ENCODE measurements at regions not wholly inside any gene's neighbourhood (a gene's known extent, or its start where the extent isn't known, plus 50 kb on each side); places are given as distances from the start of the nearest gene placed in this dataset.
"Not testable (repeated sequence)": the region's sequence is repeated elsewhere in the genome, so short reads cannot be mapped to it uniquely, and the experiment has no call there.

DNA sequence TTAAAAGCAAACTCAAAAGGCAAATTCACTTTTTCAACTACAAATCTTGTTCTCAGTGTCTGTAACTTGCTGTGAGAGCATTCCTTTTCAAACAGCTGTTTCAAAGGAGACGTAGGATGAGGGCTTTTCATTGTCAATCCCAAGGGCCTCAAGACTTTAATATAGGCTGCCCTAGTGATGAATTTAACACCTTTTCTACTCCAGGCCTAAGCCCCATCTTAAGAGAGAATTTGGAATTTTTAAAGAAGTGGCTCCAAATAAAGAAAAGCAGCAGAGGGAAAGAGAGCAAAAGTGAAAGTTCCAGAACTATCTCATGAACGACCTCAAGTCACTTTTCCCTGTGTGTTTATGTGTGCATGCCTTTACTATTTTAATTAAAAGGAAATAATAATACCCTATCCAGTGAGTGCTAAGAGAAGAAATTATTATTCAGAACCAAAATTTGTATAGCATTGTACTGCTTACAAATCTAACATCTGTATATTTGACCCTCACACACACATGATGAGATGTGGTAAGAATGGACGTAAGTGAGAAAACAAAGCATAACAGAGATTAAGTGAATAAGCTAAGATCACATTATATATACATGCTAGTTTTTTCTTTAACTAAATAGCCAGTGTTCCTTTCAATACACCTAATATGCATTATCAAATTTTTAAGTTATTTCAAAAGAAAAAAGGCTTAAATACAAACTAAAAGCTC is 196.4 kb downstream of the VGLL3 start:
- no peak for DNase-seq (ENCODE audit: low spot score)

GRCh38 chr3:86793786-86794185 is 197.2 kb downstream of the VGLL3 start:
- peak; percentile 77 for DNase-seq (ENCODE audit: low spot score)

- DNase-seq (ENCODE audit: low spot score), result no peak
These were observed 198.6 kb downstream of the VGLL3 start for GRCh38 chr3:86792316-86792715.

GRCh38 chr3:86790884-86791549 is 199.9 kb downstream of the VGLL3 start:
- no peak for DNase-seq (ENCODE audit: low spot score)

DNA sequence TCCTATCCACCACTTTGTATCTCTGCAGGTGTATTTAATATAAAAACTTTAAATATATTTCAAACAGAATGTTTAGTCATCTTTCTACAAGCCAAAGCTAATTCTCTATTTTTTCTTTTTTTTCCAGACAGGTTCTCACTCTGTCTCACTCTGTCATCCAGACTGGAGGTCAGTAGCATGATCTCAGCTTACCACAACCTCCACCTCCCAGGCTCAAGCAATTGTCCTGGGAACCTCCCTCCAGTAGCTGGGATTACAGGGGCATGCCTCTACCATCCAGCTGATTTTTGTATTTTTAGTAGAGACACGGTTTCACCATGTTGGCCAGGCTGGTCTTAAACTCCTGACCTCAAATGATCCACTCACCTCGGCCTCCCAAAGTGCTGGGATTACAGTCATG is 202.6 kb downstream of the VGLL3 start:
- DNase-seq (ENCODE audit: low spot score), result no peak

GRCh38 chr3:86787091-86787490 is 203.9 kb downstream of the VGLL3 start:
- peak; percentile 9 for DNase-seq (ENCODE audit: low spot score)

- DNase-seq (ENCODE audit: low spot score), result peak; percentile 38
These were observed 205.6 kb downstream of the VGLL3 start for GRCh38 chr3:86785386-86785785.

- no peak for DNase-seq (ENCODE audit: low spot score)
These were observed 208.1 kb downstream of the VGLL3 start for GRCh38 chr3:86782866-86783265.

DNA sequence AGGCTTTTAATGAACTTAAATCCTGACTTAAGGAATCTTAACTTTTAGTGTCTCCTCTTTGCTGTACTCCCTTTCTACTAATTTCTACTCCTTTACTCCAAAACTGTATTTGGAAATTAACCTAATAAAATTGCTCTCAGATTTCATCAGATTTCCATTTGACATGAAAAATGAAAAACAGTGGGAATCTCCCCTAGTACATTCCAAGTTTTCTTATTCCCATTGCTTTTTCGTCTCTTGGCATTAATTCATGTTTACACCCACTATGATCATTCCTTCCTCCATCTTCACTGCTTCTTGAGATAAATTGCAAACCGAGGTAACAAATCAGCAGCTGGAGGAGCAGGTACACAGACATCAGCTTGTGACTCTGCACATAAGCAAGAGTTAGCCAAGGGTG is 208.7 kb downstream of the VGLL3 start:
- no peak for DNase-seq (ENCODE audit: low spot score)

DNA sequence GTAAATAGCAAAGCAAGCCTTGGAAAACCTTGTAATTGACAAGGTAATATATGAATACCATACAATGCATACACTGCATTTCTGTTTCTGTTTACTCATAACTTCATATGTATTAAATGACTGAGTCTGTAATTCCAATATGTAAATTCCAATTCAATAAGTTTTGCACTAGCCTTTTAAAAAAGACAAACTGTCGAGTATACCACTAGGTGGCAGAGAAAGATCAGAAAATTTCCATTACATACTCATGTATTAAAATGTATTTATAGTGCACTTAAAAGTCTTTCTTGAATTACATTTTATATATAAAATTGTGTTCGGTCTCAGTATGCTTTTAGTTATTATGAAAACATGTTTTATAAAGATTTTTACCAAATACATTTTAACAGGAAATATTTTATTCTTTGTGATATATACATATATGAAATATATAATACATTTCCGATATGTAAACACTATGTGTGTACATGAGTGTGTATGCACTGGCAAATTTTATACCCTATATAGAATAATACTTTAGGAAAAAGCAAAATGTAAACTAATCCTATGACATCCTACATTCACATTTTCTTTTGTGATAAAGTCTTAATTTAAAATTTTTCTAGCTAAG is 216.8 kb downstream of the VGLL3 start:
- peak; percentile 30 for DNase-seq (ENCODE audit: low spot score)

DNA sequence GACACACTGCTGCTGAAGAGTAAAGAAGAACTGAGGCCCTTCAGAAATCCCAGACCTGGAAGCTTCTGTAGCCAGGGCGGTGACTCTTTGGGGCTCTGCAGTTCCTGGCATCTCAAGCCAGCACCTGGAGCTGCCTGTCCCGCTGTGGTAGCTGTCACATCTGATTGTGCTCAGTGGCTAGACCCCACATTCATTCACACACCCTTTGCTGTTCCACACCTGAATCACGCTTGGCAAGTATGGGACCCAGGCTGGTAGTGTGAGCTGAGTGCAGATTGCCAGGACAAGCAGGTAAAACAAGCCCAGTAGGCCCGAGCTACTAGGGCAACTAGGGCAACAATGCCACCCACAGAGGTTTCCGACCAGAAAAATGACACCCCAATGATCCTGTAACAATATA is 218.2 kb downstream of the VGLL3 start:
- no peak for DNase-seq (ENCODE audit: low spot score)

DNA sequence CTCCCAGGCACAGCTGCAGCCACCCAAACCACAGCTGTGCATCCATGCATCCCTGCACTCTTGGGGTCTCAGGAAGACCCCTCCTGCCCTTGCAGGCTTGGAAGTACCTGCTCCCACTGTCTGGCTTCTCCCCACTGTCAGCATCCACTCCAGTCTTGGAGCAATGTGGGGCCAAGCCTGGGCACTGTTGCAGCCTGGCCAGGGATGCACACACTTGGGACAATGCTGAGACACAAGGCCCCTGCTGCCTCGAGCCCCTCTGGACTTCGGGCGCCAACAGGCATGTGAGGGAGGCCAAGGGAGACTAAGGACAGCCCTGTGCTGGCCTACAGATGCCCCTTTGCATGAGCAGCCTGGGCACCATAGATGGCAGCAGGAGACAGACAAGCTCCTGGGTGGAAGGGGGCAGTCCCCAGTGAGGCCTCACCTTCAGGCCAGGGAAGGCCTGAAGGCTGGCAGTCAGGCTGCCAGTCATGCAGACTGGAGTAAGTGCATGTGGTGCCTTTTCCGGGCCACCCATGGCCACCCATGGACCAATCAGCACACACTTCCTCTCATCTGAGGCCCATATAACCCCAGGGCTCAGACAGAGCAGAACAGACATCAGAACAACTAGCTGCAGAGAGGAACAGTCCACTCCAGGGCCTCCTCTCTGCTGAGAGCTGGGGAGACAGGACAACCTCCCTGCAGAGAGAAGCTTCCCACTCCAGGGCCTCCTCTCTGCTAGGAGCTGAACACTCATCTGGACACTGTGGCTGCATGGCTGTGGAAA is 219.0 kb downstream of the VGLL3 start:
- no peak for DNase-seq (ENCODE audit: low spot score)

DNA sequence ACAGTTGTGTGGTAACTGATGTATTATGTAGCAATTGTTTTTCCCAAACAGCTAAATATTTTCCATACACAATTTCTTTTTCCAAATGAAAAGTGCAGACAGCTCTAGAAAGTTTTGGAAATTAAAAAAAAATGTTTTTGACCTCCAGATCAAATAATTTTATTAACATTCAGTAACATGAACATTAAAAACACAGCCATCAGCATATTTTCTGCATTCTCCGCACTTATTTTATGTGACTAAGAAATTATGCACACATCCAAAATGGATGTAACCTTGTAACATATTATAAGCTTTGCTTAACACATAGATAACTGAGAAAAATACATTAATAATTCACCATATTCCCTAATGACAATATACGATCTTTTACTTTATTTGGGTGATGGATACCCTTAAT is 224.6 kb downstream of the VGLL3 start:
- DNase-seq (ENCODE audit: low spot score), result no peak

DNA sequence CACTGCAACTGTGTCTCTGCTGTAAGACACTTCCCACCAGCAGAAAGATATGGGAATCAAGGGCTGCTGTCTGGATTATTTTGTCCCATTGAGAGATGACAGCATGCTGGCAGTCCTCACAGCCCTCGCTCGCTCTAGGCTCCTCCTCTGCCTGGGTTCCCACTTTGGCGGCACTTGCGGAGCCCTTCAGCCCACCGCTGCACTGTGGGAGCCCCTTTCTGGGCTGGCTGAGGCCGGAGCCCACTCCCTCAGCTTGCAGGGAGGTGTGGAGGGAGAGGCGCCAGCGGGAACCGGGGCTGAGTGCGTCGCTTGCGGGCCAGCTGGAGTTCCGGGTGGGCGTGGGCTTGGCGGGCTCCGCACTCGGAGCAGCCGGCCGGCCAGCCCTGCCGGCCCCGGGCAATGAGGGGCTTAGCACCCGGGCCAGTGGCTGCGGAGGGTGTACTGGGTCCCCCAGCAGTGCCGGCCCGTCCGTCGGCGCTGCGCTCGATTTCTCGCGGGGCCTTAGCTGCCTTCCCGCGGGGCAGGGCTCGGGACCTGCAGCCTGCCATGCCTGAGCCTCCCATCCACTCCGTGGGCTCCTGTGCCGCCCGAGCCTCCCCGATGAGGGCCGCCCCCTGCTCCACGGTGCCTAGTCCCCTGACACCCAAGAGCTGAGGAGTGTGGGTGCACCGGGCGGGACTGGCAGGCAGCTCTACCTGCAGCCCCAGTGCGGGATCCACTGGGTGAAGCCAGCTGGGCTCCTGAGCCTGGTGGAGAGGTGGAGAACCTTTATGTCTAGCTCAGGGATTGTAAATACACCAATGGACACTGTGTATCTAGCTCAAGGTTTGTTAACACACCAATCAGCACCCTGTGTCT is 233.4 kb downstream of the VGLL3 start:
- not testable (repeated sequence) for DNase-seq (ENCODE audit: low spot score)

- DNase-seq (ENCODE audit: low spot score), result no peak
These were observed 242.9 kb downstream of the VGLL3 start for GRCh38 chr3:86748015-86748414.

GRCh38 chr3:86744051-86744450 is 246.9 kb downstream of the VGLL3 start:
- DNase-seq (ENCODE audit: low spot score), result no peak

GRCh38 chr3:86743233-86743632 is 247.7 kb downstream of the VGLL3 start:
- DNase-seq (ENCODE audit: low spot score), result no peak

DNA sequence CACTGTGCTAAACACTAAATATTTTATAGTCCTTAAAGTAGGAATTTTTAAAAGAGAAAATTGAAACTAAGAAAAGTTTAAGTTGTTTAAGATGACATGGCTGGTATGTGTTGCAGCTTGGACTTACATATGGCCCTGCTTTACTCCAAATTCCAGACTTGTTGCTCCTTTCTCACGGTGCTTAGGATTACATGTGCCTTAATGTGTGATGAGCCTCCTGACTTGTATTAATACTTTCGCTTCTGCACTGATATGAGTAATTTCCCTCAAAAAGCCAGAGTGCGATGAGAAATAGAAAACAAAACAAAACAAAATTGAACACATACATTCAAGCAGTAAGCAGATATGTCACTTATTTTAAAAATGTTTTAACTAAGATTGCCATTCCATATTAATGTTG is 250.2 kb downstream of the VGLL3 start:
- no peak for DNase-seq (ENCODE audit: low spot score)

DNA sequence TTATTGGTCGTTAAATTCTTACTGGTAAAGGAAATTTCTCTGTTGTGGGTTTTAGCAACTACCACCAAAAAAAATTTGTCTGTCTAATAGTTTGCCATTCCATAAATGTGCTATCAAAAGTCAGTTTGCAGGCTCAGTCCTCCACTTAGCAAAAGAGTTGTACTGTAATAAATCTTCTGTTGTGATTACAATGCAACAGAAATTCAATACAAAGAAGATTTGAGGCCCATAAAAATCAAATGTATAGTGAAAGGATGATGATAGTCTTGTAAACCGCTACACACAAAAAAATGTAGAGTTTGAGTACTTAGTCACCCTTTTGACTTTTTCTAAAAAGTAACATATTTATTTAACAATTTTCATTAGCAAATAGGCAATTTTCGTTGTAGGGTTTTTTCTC is 251.7 kb downstream of the VGLL3 start:
- no peak for DNase-seq (ENCODE audit: low spot score)

- DNase-seq (ENCODE audit: low spot score), result no peak
These were observed 252.3 kb downstream of the VGLL3 start for GRCh38 chr3:86738684-86739083.

GRCh38 chr3:86737517-86737916 is 253.4 kb downstream of the VGLL3 start:
- DNase-seq (ENCODE audit: low spot score), result no peak

GRCh38 chr3:86733257-86733656 is 257.7 kb downstream of the VGLL3 start:
- DNase-seq (ENCODE audit: low spot score), result no peak

All from AG20443 (cell line).